Colonic mucosa (tissue), 4 donors: ENCODE measurements at regions not wholly inside any gene's neighbourhood (a gene's known extent, or its start where the extent isn't known, plus 50 kb on each side); places are given as distances from the start of the nearest gene placed in this dataset.

Experiments used
- DNase-seq: peaks from one replicate; pipeline ENCODE4 v3.0.0-alpha.2; 2020
- H3K27ac ChIP-seq: fragments of 200-600 bp; one replicate; pipeline ENCODE4 v1.8.0; 2021
- H3K27me3 ChIP-seq: fragments of 200-600 bp; one replicate; pipeline ENCODE4 v1.8.0; 2021
- H3K36me3 ChIP-seq: fragments of 200-600 bp; one replicate; pipeline ENCODE4 v1.8.0; 2021
- H3K4me1 ChIP-seq: fragments of 200-600 bp; one replicate; pipeline ENCODE4 v1.8.0; 2021; ENCODE audit warnings: mild to moderate bottlenecking
- H3K4me3 ChIP-seq: fragments of 200-600 bp; one replicate; pipeline ENCODE4 v1.8.0; 2021
- H3K9ac ChIP-seq, 2 donors: one replicate each; pipeline ENCODE4 v1.7.0; 2013; ENCODE audit warnings: control low read depth in 2 of 2, low read depth in 2 of 2, low read length in 2 of 2
- H3K9me3 ChIP-seq: fragments of 200-600 bp; one replicate; pipeline ENCODE4 v1.8.0; 2021
- intact Hi-C: fragments of 100-400 bp; cut with DNase I; formaldehyde crosslinking; loops from one replicate; pipeline ENCODE4 v1.14.1; 2022
- TF ChIP-seq, protein P1 (sequence below): fragments of 200-600 bp; IDR thresholded peaks from one replicate; pipeline ENCODE4 v1.8.0; 2022; ENCODE audit warnings: antibody characterized with exemption, mild to moderate bottlenecking
- donor health status: healthy.
- donor health status: DM: no; HTN: no; CAD: no.
- donor health status: DM: no; HTN: no; CAD: no.

DNA sequence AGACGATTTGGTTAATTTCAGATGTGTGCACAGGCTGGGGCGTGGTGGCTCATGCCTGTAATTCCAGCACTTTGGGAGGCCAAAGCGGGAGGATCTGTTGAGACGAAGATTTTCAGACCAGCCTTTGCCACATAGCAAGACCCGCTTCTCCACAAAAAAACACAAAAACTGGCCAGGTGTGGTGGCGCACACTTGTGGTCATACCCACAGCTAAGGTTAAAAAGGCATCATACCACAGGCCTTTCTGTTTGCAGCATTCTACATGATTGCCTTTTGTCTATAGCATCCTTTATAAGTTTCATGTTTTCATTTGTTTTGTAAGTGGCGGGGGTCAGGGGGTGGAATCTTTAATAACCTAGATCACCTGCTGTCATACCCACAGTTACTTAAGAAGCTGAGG is 239.9 kb upstream of the NOX3 start:
- TF ChIP-seq, protein P1, sequence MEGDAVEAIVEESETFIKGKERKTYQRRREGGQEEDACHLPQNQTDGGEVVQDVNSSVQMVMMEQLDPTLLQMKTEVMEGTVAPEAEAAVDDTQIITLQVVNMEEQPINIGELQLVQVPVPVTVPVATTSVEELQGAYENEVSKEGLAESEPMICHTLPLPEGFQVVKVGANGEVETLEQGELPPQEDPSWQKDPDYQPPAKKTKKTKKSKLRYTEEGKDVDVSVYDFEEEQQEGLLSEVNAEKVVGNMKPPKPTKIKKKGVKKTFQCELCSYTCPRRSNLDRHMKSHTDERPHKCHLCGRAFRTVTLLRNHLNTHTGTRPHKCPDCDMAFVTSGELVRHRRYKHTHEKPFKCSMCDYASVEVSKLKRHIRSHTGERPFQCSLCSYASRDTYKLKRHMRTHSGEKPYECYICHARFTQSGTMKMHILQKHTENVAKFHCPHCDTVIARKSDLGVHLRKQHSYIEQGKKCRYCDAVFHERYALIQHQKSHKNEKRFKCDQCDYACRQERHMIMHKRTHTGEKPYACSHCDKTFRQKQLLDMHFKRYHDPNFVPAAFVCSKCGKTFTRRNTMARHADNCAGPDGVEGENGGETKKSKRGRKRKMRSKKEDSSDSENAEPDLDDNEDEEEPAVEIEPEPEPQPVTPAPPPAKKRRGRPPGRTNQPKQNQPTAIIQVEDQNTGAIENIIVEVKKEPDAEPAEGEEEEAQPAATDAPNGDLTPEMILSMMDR, result no peak
- Histone ChIP-seq H3K9me3 (no peaks in the 10 kb centered on the region), H3K27ac (no peak overlapping the region), H3K4me3 (no peak overlapping the region), H3K36me3 (no peaks in the 10 kb centered on the region), H3K27me3 (no peaks in the 10 kb centered on the region), H3K4me1 (no peaks in the 10 kb centered on the region), H3K9ac (no peak overlapping the region)
- intact Hi-C loops, result no loop called here
- no peak for DNase-seq

DNA sequence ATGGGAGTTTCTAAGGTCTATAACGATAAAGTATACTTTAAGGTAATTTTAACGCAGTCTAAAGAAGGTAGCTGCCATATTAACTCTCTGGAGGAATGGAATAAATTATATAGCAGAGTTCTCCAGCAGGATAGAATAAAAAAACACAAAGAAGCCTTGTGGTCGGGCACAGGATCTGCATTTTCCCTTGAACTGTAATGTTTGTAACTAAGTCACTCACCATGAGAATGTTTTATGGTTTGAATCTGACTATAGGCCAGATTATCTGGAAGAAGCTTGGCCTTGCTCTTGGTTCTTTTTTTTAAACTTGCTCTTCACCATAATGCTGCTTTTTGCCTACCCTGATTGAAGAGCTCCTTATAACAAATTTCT is 238.8 kb upstream of the NOX3 start:
- no peak overlapping the region for H3K9ac ChIP-seq
- no peaks in the 10 kb centered on the region for H3K9me3 ChIP-seq
- peak overlapping the region; percentile 77 for H3K27ac ChIP-seq
- DNase-seq, result no peak
- H3K4me1 ChIP-seq, result no peaks in the 10 kb centered on the region
- intact Hi-C loops, result no loop called here
- H3K27me3 ChIP-seq, result no peaks in the 10 kb centered on the region
- TF ChIP-seq, protein P1, result no peak
- no peak overlapping the region for H3K4me3 ChIP-seq
- no peaks in the 10 kb centered on the region for H3K36me3 ChIP-seq

DNA sequence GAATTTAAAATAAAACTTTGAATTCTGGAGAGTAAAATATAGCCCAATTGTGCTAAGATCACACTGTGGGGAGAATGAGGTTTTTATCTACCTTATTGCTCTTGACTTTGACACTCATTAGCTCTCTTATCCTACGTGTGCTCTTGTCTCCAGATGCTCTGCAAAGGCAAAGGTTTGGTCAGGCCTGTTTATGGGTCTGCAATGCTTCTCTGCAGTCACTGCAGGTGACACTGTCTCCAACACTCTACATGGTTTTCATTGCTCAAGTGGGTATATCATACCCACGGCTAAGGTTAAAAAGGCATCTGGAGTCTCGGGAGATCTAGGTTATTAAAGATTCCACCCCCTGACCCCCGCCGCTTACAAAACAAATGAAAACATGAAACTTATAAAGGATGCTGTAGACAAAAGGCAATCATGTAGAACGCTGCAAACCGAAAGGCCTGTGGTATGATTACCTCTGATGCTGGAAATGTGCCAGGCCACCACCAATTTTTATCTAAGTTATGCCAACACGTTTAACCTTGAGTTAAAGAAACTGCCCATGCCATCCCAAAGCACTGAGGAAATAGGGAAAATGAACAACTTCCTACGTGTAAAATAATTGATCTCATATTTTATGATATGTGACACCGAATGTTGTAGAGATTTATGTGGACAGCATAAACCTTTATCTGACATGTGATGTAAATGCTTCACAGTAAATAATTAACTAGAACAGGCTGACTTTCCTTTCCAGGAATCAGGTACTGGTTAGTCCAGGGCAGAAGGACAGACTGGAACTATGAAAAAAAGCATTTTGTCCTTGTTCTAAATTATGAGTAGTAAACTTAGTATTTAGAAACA is 238.2 kb upstream of the NOX3 start:
- H3K9ac ChIP-seq, result no peak overlapping the region
- no peaks in the 10 kb centered on the region for H3K4me1 ChIP-seq
- no peak overlapping the region for H3K4me3 ChIP-seq
- intact Hi-C loops, result no loop called here
- TF ChIP-seq, protein P1, result no peak
- H3K9me3 ChIP-seq, result no peaks in the 10 kb centered on the region
- no peaks in the 10 kb centered on the region for H3K36me3 ChIP-seq
- DNase-seq, result peak; percentile 51
- H3K27me3 ChIP-seq, result no peaks in the 10 kb centered on the region
- peak overlapping the region; percentile 77 for H3K27ac ChIP-seq

DNA sequence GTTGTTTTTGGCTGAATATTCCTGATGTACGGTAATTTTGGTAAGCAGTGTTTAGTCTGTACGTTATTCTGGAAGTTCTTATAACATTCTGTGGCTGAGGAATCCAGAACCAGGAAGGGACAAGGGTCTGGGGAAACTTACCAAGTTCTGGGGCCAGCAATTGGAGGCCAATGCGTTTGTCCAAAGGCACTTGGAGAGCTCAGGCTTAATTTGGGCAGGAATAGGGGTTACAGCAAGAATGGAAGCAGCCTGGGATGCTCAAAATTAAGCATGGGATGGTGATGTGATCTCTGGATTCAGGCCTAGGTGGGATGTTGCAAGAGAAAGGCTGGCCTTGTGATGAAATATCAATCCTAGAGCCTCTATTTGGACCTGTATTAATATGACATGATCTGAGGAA is 235.2 kb upstream of the NOX3 start:
- Histone ChIP-seq H3K4me1 (no peaks in the 10 kb centered on the region), H3K27me3 (no peaks in the 10 kb centered on the region), H3K9ac (no peak overlapping the region), H3K36me3 (no peaks in the 10 kb centered on the region), H3K4me3 (no peak overlapping the region), H3K27ac (no peak overlapping the region), H3K9me3 (no peaks in the 10 kb centered on the region)
- DNase-seq, result no peak
- intact Hi-C loops, result no loop called here
- TF ChIP-seq, protein P1, result no peak

DNA sequence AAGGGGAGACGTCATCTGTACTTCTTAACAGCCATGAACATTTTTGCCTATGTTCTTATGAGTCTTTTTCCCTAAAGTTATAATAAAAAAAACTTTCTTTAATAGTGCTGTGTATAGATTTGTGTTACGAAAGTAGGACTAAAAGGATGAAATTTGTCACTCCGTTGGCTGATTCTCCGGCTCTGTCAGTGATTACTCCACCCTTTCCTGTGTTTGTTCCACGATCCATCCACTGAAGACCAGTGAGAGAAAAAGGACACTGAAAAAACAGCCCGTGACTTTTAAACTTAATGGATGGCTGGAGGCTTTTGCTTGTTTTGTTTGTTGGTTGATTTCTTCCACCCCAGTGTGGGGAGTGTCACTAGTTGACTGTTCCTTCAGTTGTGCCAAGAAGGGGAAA is 232.0 kb upstream of the NOX3 start:
- no peaks in the 10 kb centered on the region for H3K27me3 ChIP-seq
- intact Hi-C loops, result no loop called here
- no peaks in the 10 kb centered on the region for H3K36me3 ChIP-seq
- no peak overlapping the region for H3K27ac ChIP-seq
- TF ChIP-seq, protein P1, result no peak
- H3K4me3 ChIP-seq, result no peak overlapping the region
- DNase-seq, result no peak
- H3K9me3 ChIP-seq, result no peaks in the 10 kb centered on the region
- no peaks in the 10 kb centered on the region for H3K4me1 ChIP-seq
- no peak overlapping the region for H3K9ac ChIP-seq
